ENCODE measurements at regions not wholly inside any gene's neighbourhood (a gene's known extent, or its start where the extent isn't known, plus 50 kb on each side); places are given as distances from the start of the nearest gene placed in this dataset.

GRCh38 chr6:78611102-78611620, 256.2 kb upstream of the IRAK1BP1 start:
- ATAC-seq (ENCODE audit: low read depth), result no peak
- H3K27me3 ChIP-seq (ENCODE audit: insufficient read depth, poor library complexity, severe bottlenecking), result no peaks in the 10 kb centered on the region
- peaks cover 31% of the 10 kb centered on the region for H3K4me1 ChIP-seq (ENCODE audit: insufficient read depth, poor library complexity, severe bottlenecking)
- no peak overlapping the region for H3K27ac ChIP-seq (ENCODE audit: poor library complexity, severe bottlenecking)
- DNase-seq (ENCODE audit: low spot score), result no peak
- TF ChIP-seq, protein P1, sequence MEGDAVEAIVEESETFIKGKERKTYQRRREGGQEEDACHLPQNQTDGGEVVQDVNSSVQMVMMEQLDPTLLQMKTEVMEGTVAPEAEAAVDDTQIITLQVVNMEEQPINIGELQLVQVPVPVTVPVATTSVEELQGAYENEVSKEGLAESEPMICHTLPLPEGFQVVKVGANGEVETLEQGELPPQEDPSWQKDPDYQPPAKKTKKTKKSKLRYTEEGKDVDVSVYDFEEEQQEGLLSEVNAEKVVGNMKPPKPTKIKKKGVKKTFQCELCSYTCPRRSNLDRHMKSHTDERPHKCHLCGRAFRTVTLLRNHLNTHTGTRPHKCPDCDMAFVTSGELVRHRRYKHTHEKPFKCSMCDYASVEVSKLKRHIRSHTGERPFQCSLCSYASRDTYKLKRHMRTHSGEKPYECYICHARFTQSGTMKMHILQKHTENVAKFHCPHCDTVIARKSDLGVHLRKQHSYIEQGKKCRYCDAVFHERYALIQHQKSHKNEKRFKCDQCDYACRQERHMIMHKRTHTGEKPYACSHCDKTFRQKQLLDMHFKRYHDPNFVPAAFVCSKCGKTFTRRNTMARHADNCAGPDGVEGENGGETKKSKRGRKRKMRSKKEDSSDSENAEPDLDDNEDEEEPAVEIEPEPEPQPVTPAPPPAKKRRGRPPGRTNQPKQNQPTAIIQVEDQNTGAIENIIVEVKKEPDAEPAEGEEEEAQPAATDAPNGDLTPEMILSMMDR (IDR thresholded peaks at IDR 0.05; ENCODE audit: poor library complexity, severe bottlenecking), result no peak
- no peak overlapping the region for H3K4me3 ChIP-seq (ENCODE audit: severe bottlenecking)
- no peaks in the 10 kb centered on the region for H3K9me3 ChIP-seq (ENCODE audit: severe bottlenecking)
- no peaks in the 10 kb centered on the region for H3K36me3 ChIP-seq (ENCODE audit: low read depth)

DNA sequence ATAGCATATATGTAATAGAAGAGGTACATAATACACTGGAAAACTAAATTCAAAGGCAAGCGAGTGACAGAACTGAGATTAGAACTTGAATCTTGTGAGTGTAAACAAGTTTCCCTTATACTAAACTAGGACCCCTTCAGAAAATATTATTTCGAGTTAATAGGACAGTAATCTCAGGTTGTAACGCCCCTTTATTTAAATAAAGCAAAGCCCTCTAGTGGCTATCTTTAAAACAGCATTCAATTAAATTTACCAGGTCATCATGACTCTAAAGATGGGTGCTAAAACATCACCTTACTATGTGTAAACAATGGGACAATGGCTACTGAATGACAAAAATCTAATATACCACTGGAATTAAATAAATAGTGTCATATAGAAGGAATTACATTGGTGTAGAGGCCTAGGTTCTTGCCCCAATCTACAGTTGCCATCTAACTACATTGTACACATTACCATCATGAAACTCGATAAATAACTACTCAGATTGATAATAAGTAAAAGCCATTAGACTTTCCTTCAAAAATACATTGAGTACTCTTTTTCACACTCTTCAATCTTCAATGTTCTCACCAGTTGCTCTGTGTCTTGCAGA, 255.4 kb upstream of the IRAK1BP1 start:
- no peak for DNase-seq (ENCODE audit: low spot score)

GRCh38 chr6:78614961-78615360, 252.4 kb upstream of the IRAK1BP1 start:
- no peak for DNase-seq (ENCODE audit: low spot score)
- no peak for ATAC-seq (ENCODE audit: low read depth)
- peaks cover 10% of the 10 kb centered on the region for H3K4me1 ChIP-seq (ENCODE audit: insufficient read depth, poor library complexity, severe bottlenecking)
- no peaks in the 10 kb centered on the region for H3K36me3 ChIP-seq (ENCODE audit: low read depth)
- no peak overlapping the region for H3K4me3 ChIP-seq (ENCODE audit: severe bottlenecking)
- TF ChIP-seq, protein P1 (IDR thresholded peaks at IDR 0.05; ENCODE audit: poor library complexity, severe bottlenecking), result no peak
- H3K9me3 ChIP-seq (ENCODE audit: severe bottlenecking), result no peaks in the 10 kb centered on the region
- no peak overlapping the region for H3K27ac ChIP-seq (ENCODE audit: poor library complexity, severe bottlenecking)
- no peaks in the 10 kb centered on the region for H3K27me3 ChIP-seq (ENCODE audit: insufficient read depth, poor library complexity, severe bottlenecking)

More for the DNA sequence above, 255.4 kb upstream of the IRAK1BP1 start:
- Histone ChIP-seq H3K36me3 (ENCODE audit: low read depth) (no peaks in the 10 kb centered on the region), H3K27ac (ENCODE audit: poor library complexity, severe bottlenecking) (no peak overlapping the region), H3K4me1 (ENCODE audit: insufficient read depth, poor library complexity, severe bottlenecking) (peaks cover 23% of the 10 kb centered on the region), H3K4me3 (ENCODE audit: severe bottlenecking) (no peak overlapping the region), H3K9me3 (ENCODE audit: severe bottlenecking) (no peaks in the 10 kb centered on the region), H3K27me3 (ENCODE audit: insufficient read depth, poor library complexity, severe bottlenecking) (no peaks in the 10 kb centered on the region)
- TF ChIP-seq, protein P1 (IDR thresholded peaks at IDR 0.05; ENCODE audit: poor library complexity, severe bottlenecking), result peak; percentile 73
- peak; percentile 50; the same call in 1 of the 3 replicates for ATAC-seq (ENCODE audit: low read depth)

- Histone ChIP-seq H3K4me3 (ENCODE audit: severe bottlenecking) (no peak overlapping the region), H3K27me3 (ENCODE audit: insufficient read depth, poor library complexity, severe bottlenecking) (no peaks in the 10 kb centered on the region), H3K36me3 (ENCODE audit: low read depth) (no peaks in the 10 kb centered on the region), H3K9me3 (ENCODE audit: severe bottlenecking) (no peaks in the 10 kb centered on the region), H3K27ac (ENCODE audit: poor library complexity, severe bottlenecking) (no peak overlapping the region), H3K4me1 (ENCODE audit: insufficient read depth, poor library complexity, severe bottlenecking) (peaks cover 10% of the 10 kb centered on the region)
- ATAC-seq (ENCODE audit: low read depth) (peak; percentile 69), DNase-seq (ENCODE audit: low spot score) (no peak)
- TF ChIP-seq, protein P1 (IDR thresholded peaks at IDR 0.05; ENCODE audit: poor library complexity, severe bottlenecking), result no peak
Observed at GRCh38 chr6:78615430-78615904, 251.9 kb upstream of the IRAK1BP1 start.

DNA sequence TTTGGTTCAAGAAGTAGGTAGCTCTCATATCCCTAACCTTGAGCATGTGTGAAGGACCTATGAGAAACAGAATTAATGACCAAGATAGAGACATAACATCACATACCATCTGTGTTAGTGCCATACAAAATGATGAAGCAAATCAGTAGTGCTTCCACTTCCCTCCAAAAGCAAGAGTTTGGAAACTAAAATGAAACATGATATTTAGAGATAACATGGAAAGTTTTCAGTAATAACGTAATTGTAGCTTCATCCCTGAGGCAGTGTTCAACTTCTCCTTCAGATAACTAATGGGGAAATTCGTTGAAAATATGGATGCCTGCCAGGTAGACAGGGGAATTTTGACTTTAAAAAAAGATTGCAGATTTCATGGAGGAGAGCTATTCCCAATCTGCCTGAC, 248.4 kb upstream of the IRAK1BP1 start:
- Histone ChIP-seq H3K9me3 (ENCODE audit: severe bottlenecking) (no peaks in the 10 kb centered on the region), H3K4me1 (ENCODE audit: insufficient read depth, poor library complexity, severe bottlenecking) (peaks cover 10% of the 10 kb centered on the region), H3K36me3 (ENCODE audit: low read depth) (no peaks in the 10 kb centered on the region), H3K4me3 (ENCODE audit: severe bottlenecking) (no peak overlapping the region), H3K27me3 (ENCODE audit: insufficient read depth, poor library complexity, severe bottlenecking) (no peaks in the 10 kb centered on the region), H3K27ac (ENCODE audit: poor library complexity, severe bottlenecking) (no peak overlapping the region)
- TF ChIP-seq, protein P1 (IDR thresholded peaks at IDR 0.05; ENCODE audit: poor library complexity, severe bottlenecking), result no peak
- ATAC-seq (ENCODE audit: low read depth) (no peak), DNase-seq (ENCODE audit: low spot score) (no peak)

All from RWPE2 (cell line).